Pancreas (tissue), 10 donors: ENCODE measurements at regions not wholly inside any gene's neighbourhood (a gene's known extent, or its start where the extent isn't known, plus 50 kb on each side); places are given as distances from the start of the nearest gene placed in this dataset.

Experiments
- ATAC-seq, 4 donors: fragments of 200-7000 bp; cut with Tn5 transposase; one replicate each; pipeline versions ENCODE4 v1.8.0 to v1.9.1; 2020; ENCODE audit warnings: mild to moderate bottlenecking in 4 of 4, moderate library complexity in 4 of 4
- DNase-seq, 6 donors: peaks; one replicate each; pipeline ENCODE4 v3.0.0-alpha.2; 2020
- FAIRE-seq: peaks from 2 replicates; lab custom pipeline; 2012; peaks lifted over from hg19 to GRCh38; lab: Jason Lieb, UNC
- H3K27ac ChIP-seq, 4 donors: fragments of 200-600 bp; sonication (generic); 1 replicate in 3 of 4; 2 replicates in 1 of 4; pipeline versions ENCODE4 v1.5.0 to v1.8.0; 2020
- H3K27me3 ChIP-seq, 4 donors: fragments of 200-600 bp; one replicate each; pipeline ENCODE4 v1.8.0; 2021
- H3K36me3 ChIP-seq, 3 donors: fragments of 200-600 bp; sonication (generic) in 1 of 3; one replicate each; pipeline versions ENCODE4 v1.5.0 to v1.8.0; 2020 to 2021
- H3K4me1 ChIP-seq, 3 donors: fragments of 200-600 bp; one replicate each; pipeline ENCODE4 v1.8.0; 2021
- H3K4me3 ChIP-seq, 4 donors: fragments of 200-600 bp; sonication (generic) in 2 of 4; one replicate each; pipeline versions ENCODE4 v1.5.0 to v1.8.0; 2020 to 2021
- H3K9me3 ChIP-seq, 4 donors: fragments of 200-600 bp; one replicate each; pipeline ENCODE4 v1.8.0; 2021
- CTCF ChIP-seq, 4 donors: fragments of 200-600 bp; sonication (generic) in 3 of 4; IDR thresholded peaks; one replicate each; pipeline versions ENCODE4 v1.5.0 to v1.8.0; 2021; ENCODE audit warnings: antibody characterized with exemption in 4 of 4
- WGBS, 2 donors: extraction: QIAGEN DNeasy Blood & Tissue Kit; methylation state at CpG; one replicate each; pipeline ENCODE4 v1.1.7; 2013; 5-methylcytosine and 5-hydroxymethylcytosine counted together
- intact Hi-C, 3 donors: fragments of 100-400 bp; cut with DNase I; formaldehyde crosslinking; loops; one replicate each; pipeline versions ENCODE4 v1.11.1 to v1.14.2; 2022
- donor health status: healthy with polysubstance abuse.
- donor health status: DM: no; HTN: no; CAD: no; lungs with moderate emphysema.
- donor health status: DM: no; HTN: no; CAD: no.
- donor health status: control.
- donor health status: control.
- donor health status: Bipolar disorder and iron deficiency.
- donor health status: DM: yes; HTN: yes; CAD: no.
- donor health status: DM: no; HTN: no; CAD: no.
- donor health status: DM: no; HTN: no; CAD: no.
- donor health status: DM: yes; HTN: yes; CAD: no.

DNA sequence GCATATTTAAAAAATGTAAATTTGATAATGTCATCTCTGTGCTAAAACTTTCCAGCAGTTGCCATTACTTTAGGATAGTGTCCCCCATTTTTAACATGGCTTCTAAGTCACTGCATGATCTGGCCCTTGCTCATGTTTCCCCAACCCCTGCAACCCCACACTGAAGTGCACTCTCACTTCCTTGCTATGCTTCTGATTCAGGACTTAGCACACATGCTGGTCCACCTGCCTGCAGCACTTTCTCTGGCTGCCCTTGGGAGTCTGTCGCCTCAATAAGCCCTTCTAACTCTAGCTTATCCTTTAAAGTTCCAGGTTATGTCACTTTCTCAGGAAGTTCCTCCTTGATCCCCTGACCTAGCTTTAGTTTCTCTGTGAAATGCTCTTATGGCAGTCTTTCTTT is 241.0 kb downstream of the POSTN start:
- H3K27ac ChIP-seq = no peak overlapping the region
- FAIRE-seq (no peak), ATAC-seq (no peak), DNase-seq (no peak)
- intact Hi-C loops = no loop called here
- H3K9me3 ChIP-seq = no peaks in the 10 kb centered on the region
- no peaks in the 10 kb centered on the region for H3K27me3 ChIP-seq
- no peak for TF ChIP-seq CTCF (IDR thresholded peaks at IDR 0.05)
- no peaks in the 10 kb centered on the region for H3K36me3 ChIP-seq
- no peaks in the 10 kb centered on the region for H3K4me1 ChIP-seq
- no peak overlapping the region for H3K4me3 ChIP-seq
- WGBS, 2 donors = 68 to 78% methylated on average over 1 of the region's 1 CpG

DNA sequence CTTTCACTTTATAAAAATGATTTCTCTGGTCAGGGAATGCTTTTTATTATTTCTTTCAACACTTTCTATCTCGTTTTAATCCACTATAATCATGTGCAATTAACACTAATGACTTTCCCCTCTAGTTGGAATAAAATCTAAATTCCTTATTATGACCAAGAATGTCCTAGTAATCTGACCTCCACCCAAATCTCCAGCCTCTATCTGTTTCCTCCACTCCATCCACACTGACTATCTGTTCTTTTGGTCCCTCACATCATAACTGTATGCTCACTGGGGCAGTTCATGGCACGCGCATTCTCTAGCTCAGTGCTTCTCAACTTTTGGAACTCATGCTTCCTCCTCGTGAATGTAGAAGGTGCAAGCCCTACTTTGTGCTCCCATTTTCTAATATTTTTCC is 244.7 kb downstream of the POSTN start:
- Histone ChIP-seq H3K36me3 (no peaks in the 10 kb centered on the region), H3K9me3 (no peaks in the 10 kb centered on the region), H3K4me3 (no peak overlapping the region), H3K27me3 (no peaks in the 10 kb centered on the region), H3K4me1 (no peaks in the 10 kb centered on the region), H3K27ac (no peak overlapping the region)
- intact Hi-C loops = no loop called here
- ATAC-seq (no peak), DNase-seq (no peak), FAIRE-seq (no peak)
- WGBS, 2 donors = 68 to 73% methylated on average over 4 of the region's 4 CpGs
- no peak for TF ChIP-seq CTCF (IDR thresholded peaks at IDR 0.05)

DNA sequence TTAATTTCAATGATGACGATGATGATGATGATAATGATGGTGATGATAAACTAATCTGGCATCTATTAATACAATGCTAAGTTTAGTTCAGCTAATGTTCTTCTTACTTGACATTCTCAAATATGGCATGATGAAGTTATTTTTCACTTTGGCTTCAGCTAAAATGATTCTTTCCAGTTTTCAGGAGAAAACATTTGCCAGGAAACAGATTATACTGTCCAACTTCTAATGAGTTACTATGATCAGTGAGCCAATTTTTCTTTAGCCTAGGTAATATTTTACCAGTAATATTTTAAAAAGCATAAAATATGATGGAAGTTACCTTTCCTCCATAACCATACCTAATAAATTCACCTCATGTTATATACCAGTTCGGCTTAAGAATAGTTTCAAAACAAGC is 245.7 kb upstream of the CSNK1A1L start:
- Histone ChIP-seq H3K27ac (no peak overlapping the region), H3K4me1 (no peaks in the 10 kb centered on the region), H3K36me3 (no peaks in the 10 kb centered on the region), H3K4me3 (no peak overlapping the region), H3K9me3 (no peaks in the 10 kb centered on the region), H3K27me3 (no peaks in the 10 kb centered on the region)
- intact Hi-C loops = no loop called here
- WGBS, 2 donors = 65 to 80% methylated on average over 2 of the region's 2 CpGs
- DNase-seq (no peak), FAIRE-seq (no peak), ATAC-seq (no peak)
- TF ChIP-seq CTCF (IDR thresholded peaks at IDR 0.05) = no peak

DNA sequence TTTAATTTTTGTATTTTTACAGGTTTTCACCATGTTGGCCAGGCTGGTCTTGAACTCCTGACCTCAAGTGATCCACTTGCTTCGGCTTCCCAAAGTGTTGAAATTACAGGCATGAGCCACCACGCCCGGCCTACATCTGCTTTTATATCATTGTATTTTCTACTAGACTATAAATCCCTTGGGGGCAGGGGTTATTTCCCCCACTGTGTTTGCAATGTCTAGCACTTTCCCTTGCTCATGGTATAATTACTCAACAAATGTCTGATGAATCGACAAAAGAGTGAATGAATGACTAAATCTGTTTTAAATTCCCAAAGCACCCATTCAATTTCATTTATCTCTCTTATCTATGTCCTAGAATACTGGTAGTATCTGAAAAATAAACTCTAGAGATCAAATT is 244.5 kb upstream of the CSNK1A1L start:
- DNase-seq (no peak), FAIRE-seq (no peak), ATAC-seq (no peak)
- no peak overlapping the region for H3K4me3 ChIP-seq
- H3K36me3 ChIP-seq = no peaks in the 10 kb centered on the region
- no peak overlapping the region for H3K27ac ChIP-seq
- H3K9me3 ChIP-seq = no peaks in the 10 kb centered on the region
- H3K27me3 ChIP-seq = no peaks in the 10 kb centered on the region
- intact Hi-C loops = no loop called here
- WGBS, 2 donors = 67 to 77% methylated on average over 4 of the region's 4 CpGs
- no peaks in the 10 kb centered on the region for H3K4me1 ChIP-seq
- no peak for TF ChIP-seq CTCF (IDR thresholded peaks at IDR 0.05)

DNA sequence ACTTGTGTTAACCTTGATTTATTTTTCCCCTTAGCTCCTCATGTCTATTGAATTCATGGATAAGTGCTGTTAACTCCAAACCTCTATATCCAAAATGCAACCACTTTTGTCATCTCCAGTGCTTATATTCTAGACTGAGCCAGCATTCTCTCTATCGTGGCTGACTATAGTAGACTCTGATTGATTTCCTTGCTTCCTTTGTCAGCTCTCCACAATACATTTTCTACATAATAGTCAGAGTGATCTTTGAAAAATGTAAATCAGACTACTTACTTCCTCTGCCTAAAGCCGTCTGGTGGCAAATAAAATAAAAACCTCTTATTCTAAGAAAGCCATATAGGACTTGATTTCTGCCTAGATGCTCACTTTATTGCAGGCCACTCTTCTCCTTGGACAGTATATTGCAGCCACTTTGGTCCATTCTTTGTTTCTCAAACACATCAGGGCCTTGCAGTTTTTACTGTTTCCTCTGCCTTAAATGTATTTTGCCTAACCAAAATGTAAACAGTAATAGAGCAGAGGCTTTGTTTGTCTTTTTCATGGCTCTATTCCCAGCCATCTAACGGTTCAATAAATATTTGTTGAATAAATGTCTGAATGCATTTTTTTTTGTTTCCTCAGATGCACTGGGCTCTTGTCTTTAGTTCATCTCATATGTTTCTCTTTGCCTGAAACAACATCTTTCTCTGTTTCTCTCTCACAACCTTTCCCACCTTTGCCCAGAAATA is 243.6 kb upstream of the CSNK1A1L start:
- DNase-seq = no peak
- H3K27me3 ChIP-seq = no peaks in the 10 kb centered on the region
- no peak for TF ChIP-seq CTCF (IDR thresholded peaks at IDR 0.05)
- no peak for ATAC-seq
- no peaks in the 10 kb centered on the region for H3K9me3 ChIP-seq
- intact Hi-C loops = no loop called here
- no peak overlapping the region for H3K27ac ChIP-seq
- no peak overlapping the region for H3K4me3 ChIP-seq
- H3K4me1 ChIP-seq = no peaks in the 10 kb centered on the region
- no peak for FAIRE-seq
- WGBS, 2 donors = 32 to 37% methylated on average over 3 of the region's 3 CpGs
- no peaks in the 10 kb centered on the region for H3K36me3 ChIP-seq
